Fibroblast of lung (primary cell): ENCODE measurements at regions not wholly inside any gene's neighbourhood (a gene's known extent, or its start where the extent isn't known, plus 50 kb on each side); places are given as distances from the start of the nearest gene placed in this dataset.

Experiments used
- EZH2 ChIP-seq: IDR thresholded peaks from 2 replicates; pipeline ENCODE4 v1.5.1; 2012; ENCODE audit warnings: low read length, control low read depth, mild to moderate bottlenecking; ENCODE audit errors: missing control alignments
- TF ChIP-seq, protein P1 (sequence below), 2 donors: IDR thresholded peaks in 1 of 2; conservative IDR thresholded peaks in 1 of 2; 1 replicate in 1 of 2; 2 replicates in 1 of 2; pipeline ENCODE4 v1.5.1; 2011 to 2012; ENCODE audit warnings: low read length in 2 of 2, control low read depth in 1 of 2, inconsistent platforms in 1 of 2, low read depth in 1 of 2, mild to moderate bottlenecking in 1 of 2

DNA sequence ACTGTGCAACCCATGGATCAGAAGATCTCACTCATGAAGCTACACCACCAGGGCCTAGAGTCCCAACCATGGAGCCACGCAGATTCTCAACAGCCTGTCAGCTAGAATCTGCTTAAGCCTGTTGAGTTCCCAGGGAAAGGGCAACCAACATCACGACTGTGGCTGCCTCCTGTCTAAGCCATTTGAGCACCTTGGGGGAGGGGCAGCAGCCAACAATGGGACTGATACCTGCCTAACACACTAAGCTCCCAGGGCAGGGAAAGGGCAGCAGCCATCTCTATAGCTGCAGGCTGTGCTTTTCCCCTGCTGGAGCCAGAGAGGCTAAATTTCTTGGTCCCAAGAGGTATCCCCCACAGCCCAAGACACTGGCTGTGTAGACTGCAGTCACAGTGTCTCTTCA, 96.5 kb upstream of the TCEAL2 start:
- TF ChIP-seq, protein P1, sequence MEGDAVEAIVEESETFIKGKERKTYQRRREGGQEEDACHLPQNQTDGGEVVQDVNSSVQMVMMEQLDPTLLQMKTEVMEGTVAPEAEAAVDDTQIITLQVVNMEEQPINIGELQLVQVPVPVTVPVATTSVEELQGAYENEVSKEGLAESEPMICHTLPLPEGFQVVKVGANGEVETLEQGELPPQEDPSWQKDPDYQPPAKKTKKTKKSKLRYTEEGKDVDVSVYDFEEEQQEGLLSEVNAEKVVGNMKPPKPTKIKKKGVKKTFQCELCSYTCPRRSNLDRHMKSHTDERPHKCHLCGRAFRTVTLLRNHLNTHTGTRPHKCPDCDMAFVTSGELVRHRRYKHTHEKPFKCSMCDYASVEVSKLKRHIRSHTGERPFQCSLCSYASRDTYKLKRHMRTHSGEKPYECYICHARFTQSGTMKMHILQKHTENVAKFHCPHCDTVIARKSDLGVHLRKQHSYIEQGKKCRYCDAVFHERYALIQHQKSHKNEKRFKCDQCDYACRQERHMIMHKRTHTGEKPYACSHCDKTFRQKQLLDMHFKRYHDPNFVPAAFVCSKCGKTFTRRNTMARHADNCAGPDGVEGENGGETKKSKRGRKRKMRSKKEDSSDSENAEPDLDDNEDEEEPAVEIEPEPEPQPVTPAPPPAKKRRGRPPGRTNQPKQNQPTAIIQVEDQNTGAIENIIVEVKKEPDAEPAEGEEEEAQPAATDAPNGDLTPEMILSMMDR (conservative IDR thresholded peaks at IDR 0.05 in 1 of 2, IDR thresholded peaks at IDR 0.05 in 1 of 2; ENCODE audit: low read depth in 1 of 2, low read length in 2 of 2): no peak
- no peak for TF ChIP-seq EZH2
